LNCAP (cell line): ENCODE measurements at regions not wholly inside any gene's neighbourhood (a gene's known extent, or its start where the extent isn't known, plus 50 kb on each side); places are given as distances from the start of the nearest gene placed in this dataset.

Source experiments
- CTCF ChIP-seq: fragments of 450-650 bp; IDR thresholded peaks from 2 replicates; pipeline ENCODE4 v1.5.1; 2017; ENCODE audit warnings: mild to moderate bottlenecking

- no peak for TF ChIP-seq CTCF
These were observed 492.5 kb upstream of the ID2 start for GRCh38 chr2:8189316-8189715.

GRCh38 chr2:8190279-8190678 lies 491.6 kb upstream of the ID2 start:
- TF ChIP-seq CTCF, result no peak

- TF ChIP-seq CTCF, result no peak
These were observed 490.4 kb upstream of the ID2 start for GRCh38 chr2:8191427-8191826.

GRCh38 chr2:8193146-8193545 lies 488.7 kb upstream of the ID2 start:
- no peak for TF ChIP-seq CTCF

GRCh38 chr2:8193686-8194615 lies 487.9 kb upstream of the ID2 start:
- TF ChIP-seq CTCF, result no peak

- no peak for TF ChIP-seq CTCF
These were observed 486.1 kb upstream of the ID2 start for GRCh38 chr2:8195784-8196183.

GRCh38 chr2:8196316-8196715 lies 485.5 kb upstream of the ID2 start:
- TF ChIP-seq CTCF, result no peak
